Kidney tubule cell (primary cell): ENCODE measurements at regions not wholly inside any gene's neighbourhood (a gene's known extent, or its start where the extent isn't known, plus 50 kb on each side); places are given as distances from the start of the nearest gene placed in this dataset.

Source experiments
- DNase-seq: peaks from one replicate; pipeline ENCODE4 v3.0.0-alpha.2; 2018; ENCODE audit warnings: low spot score

DNA sequence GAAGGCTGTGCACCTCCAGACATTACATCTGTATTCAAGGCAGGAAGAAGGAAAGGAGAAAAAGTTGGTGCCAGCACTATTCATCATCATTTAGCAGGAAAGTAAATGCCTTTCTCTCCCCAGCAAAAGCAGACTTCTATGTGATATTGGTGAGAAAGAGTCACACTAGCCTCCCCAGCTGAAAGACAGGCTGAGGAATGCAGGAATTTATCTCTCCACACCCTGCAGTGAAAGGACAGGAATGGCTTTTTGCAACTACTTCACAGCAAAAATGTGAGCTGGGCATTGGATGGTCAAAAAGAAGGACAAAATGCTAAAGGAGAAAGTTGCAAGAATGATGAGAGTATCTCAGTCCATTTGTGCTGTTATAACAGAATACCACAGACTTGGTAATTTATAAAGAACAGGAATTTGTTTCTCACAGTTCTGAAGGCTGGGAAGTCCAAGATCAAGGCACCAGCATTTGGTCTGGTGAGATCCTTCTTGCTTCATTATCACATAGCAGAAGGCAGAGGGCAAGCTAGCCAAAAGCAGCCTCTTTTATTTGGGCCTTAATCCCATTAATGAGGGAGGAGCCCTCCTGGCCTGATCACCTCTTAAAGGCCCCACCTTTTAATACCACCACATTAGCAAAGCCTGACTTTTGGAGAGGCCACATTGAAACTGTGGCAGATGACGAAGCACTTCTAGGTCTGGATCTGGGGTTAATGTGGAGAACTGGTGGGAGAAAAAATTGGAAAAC is 388.1 kb upstream of the SLC14A2 start:
- DNase-seq: no peak

DNA sequence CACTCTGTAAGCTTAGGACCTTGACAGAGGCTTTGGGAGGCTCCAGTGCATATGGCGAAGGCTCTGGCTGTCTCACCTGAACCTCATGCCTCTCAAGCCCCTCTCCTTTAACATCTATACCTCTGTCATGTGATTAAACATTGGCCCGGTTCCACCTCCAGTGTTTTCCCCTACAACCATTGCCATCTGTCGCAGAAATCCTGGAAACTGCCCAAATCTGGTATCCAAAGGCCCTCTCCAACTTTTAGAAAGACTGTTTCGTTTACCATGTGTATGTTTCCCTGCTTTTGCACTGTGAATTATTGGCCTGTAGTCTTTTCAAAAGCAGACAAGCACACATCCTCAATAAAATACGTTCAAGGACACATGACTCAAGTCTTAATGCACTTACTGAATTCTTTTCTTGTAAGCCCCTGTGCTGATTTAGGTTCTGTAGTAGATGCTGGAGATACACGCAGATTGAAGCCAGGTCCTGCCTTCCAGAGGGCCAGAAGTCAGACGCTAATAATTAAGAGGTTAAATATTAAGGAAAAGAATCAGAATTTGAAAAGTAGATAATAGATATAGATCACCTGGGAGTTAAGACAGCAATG is 386.4 kb upstream of the SLC14A2 start:
- DNase-seq: no peak

DNA sequence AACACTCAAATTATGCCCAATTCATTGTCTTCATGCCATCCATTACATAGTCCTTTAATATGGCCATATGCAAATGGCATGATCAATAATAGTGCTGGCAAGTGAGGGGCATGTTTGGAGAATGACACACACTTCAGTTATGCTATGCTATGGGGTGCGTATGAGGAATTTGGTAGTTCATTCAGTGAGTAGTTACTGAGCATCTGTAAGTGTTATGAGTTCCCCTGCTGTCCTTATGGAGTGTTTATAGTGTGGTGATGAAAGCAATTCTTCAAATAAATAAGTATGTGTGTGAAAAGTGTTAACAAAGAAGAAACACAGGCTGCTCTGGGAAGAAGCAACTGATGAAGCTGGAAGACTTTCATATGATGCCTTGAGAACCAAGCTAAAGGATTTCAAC is 383.7 kb upstream of the SLC14A2 start:
- no peak for DNase-seq

DNA sequence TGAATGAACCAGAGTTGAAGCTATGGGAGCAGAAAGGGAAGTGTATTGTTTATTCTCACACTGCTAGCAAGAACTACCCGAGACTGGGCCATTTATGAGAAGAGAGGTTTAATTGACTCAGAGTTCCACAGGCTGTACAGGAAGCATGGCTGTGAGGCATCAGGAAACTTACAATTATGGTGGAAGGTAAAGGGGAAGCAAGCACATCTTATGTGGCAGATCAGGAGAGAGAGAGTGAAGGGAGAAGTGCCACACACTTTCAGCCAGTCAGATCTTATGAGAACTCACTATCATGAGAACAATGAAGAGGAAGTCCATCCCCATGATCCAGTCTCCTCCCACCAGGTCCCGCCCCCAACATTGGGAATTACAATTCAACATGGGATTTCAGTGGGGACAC is 383.2 kb upstream of the SLC14A2 start:
- DNase-seq: no peak

DNA sequence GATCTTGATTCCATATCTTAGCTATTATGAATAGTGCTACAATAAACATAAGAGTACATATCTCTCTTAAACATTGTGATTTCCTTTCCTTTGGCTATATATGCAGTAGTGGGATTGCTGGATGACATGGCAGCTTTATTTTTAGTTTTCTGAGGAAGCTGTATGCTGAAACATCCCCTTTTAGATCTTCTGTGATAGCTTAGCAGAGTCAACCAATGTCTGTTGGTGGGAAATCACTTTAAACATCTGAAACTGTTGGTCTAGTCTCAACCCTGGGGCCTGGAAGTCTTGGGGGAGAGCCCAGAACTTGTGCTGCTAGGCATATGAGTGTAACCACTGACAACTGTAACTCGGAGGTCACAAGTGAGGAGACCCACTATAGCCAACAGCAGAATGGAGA is 378.6 kb upstream of the SLC14A2 start:
- DNase-seq: no peak

DNA sequence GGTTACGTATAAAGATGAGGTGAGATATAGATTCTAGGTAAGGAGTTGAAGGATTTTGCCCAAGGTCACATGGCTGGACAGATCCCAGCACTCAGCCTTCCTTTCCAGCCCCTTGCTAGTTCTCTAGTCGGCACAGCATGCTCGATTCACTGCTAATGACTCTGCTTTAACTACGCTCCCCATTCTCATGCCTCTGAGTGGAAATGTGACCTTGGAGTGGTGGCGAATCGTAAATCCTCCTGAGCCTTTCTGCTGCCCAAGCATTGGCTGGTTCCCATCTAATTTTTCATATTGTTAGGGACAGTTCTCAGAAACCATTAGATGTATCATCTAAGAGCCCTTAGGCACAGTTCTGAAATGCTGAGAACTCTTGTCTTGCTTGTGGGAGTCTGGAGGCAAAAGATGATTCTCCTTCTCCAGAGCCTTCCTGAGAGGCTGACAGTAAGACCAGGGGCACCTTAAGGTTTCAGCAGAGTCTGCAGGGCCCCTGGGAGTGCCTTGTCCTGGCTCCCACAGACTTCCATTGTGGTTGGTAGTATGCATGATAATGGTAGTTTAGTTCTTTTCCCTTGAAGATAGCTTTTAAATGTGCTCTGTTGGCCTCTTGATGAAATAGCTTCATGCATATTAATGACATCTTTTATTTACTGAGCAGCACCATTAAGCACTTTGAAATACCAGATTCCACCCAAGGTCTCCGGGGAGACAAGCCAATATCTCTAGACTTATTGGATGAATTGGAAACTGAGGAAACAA is 377.8 kb upstream of the SLC14A2 start:
- no peak for DNase-seq

DNA sequence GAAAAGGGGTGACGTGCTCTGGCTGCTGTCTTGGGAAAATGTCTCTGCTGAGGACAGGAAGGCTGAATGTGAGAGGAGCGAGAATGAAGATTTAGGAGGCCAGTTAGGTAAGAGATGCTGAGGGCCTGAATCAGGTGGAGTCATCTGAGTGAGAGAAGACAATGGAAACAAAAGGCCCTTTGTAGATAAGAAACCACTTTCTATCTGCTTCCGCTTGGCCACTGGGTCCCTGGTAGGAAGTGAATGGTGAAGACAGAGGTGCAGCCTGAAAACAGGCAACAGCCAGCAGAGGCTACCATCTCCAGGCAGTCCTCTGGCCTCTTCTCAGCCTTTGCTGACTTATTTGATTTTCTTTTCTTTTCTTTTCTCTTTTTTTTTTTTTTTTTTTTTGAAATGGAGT is 374.0 kb upstream of the SLC14A2 start:
- DNase-seq: no peak

DNA sequence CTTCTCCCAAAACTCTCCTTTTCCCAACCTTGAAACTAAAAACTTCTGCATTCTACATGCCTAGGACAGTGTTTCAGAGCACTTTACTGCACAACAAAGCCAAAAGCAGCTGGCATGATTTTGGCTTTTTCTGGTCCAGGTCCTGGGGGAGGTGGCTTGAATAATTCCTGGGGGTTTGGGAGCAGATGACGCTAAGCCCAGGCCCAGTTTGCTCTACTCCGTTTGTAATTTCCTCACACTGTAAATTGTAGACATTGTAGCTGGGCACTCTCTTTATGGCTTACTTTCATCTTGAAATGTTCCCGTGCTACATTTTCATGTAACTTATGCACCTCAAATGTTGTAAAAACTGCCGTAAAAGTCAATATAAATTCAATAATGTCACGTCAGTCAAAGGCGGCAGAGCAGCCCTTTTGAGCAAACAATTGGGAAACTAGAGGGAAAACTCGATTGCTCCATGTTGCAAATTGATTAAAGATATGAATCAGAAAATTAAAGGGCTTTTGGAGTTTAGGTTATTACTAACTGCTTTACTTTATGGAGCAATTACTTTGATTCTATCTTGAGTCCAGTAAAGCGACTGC is 373.2 kb upstream of the SLC14A2 start:
- DNase-seq: no peak

DNA sequence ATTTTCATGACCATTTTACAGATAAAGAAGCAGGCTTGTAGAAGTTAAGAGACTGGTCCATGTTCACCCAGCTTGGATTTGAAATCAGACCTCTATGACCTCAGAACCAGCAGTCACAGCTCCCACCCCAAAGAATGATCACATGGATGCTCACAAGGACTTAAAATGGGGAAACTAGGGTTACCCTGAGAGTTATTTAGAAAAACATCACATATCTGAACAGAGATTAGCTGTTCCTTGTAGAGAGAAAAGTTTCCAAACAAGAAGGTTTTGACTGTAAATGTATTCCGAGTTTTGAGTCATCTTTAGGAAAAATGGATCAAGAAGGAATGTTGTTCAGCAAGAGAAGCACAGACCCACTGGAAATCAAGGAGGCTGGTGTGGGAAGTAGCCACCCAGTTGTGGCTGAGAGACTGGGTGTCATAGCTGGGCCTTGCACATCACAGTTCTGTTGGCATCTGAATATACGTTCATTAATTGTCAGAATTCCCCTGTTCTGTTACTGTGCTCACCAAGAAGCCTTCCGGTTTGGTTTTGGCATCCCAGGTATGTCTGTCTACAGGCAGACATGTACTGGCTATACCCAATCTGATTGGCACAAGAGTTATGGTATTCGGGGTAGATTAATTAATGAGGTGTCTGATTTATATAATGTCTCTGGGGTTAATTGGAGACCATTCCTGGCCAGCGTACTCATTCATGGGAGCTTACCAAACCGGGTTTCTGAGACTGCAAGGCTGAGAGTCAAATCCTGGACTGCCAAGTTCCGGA is 371.8 kb upstream of the SLC14A2 start:
- no peak for DNase-seq

DNA sequence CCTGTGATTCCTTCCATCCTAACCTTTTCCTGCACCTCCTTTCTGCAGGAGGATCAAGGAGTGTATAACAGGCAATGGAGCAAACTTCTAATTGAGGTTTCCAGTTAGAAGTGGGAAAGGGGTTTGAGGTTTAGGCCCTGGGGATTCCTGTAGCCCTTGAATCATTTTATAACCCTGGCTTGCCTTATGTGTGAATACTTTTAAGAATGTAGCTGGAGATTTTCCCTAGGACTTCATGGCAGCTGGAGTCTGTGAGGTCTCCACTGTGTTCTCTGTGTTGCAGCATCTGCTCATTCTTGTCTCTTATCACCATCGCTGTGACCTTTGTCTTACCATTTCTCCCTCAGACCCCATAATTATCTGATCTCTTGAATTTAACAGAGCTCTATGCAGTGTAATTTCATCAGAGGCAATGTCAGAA is 370.2 kb upstream of the SLC14A2 start:
- no peak for DNase-seq

DNA sequence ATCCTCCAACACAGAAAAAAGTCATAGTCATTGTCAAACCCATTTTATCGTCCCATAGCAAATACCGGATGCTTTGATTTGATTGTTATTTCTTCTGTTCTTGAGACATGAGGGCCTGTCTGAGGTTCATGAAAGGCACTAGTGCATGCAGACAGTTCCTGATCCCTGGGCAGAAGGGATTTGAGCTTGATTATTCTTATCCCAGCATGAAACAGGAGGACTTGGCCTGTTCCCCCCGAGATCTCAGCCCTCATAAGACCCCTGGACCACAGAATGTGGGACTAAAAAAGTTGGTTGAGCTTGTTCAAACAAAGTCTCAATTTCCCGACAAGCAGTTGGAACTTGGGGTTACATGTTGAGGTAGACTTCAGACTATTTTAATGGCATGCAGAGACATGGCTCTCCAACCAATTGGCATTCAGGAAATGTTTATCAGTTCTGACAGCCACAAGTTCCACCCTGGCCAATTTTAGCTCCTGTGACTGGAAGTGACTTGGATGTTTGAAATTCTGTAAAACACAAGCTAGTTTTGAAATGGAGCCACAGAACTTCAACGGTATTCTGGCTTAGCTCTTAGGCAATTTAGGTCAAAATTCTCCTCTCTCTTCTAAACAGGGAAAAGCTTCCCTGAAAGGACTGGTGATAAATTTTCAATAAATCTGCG is 366.9 kb upstream of the SLC14A2 start:
- DNase-seq: no peak

DNA sequence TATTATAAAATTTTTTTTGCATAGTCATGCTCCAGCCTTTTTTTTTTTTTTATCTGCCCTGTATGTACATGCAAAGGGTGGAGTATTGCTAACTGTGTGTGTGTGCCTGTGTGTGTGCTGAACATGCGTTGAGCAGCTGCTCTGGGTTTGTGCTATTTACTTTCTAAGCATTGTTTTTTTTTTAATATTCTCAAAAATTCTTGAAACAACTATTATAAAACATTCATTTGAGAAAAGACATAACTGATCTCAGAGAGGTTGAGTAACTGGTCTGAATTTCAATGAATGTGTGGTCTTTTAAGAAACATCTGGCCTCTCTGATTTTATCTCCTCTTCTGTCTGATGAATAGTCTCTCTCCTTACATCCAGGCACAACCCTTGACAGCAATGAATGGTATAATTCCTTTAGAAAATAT is 366.0 kb upstream of the SLC14A2 start:
- no peak for DNase-seq

DNA sequence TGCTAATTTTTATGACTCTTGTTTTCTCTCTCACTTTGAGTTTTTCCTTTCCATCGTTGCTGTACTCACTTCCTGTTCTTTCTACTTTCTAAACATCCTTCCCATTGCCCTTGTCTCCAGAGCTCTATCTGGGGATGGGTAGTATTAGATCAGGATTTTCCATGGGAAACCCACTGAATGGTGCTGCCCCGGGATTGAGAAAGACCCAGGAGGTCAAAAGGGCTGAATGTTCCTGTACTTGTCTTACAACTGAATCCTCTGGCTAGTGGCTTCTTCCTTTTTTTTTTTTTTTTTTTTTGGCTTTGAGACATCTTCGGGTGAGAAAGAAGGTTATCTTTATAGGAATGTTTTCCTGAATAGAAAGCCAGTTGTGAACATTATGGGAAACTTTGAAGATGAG is 364.8 kb upstream of the SLC14A2 start:
- no peak for DNase-seq

DNA sequence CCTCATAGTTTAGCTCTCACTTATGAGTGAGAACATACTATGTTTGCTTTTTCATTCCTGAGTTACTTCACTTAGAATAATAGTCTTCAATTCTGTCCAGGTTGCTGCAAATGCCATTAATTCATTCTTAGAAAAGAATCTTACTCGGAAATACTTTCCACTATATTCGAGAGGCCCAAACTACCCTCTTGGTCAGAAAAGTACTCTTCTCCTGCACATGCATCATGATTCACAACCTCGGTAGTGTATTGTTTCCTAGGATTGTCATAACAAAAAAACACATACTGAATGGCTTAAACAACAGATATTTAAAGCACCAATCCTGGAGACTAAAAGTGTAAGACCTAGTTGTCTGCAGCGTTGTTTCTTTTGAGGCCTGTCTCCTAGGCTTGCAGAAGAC is 364.0 kb upstream of the SLC14A2 start:
- DNase-seq: no peak

DNA sequence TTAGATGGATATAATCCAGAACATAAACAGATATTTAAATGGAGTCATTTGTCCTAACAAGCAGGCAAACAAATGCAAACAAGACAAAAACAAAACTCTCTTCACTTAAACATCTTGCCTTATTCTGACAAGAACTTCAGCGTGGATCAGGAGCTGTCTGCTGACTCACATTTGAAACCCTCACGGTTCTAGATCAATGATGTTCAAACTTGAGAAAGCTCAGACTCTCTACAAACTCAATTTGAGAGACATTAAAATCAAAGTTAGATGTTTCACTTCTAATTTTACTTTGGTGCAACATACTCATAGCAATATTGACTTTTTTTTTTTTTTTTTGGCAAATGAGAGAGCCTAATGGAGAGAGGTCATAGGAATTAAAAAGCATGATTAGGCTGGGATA is 362.8 kb upstream of the SLC14A2 start:
- no peak for DNase-seq

DNA sequence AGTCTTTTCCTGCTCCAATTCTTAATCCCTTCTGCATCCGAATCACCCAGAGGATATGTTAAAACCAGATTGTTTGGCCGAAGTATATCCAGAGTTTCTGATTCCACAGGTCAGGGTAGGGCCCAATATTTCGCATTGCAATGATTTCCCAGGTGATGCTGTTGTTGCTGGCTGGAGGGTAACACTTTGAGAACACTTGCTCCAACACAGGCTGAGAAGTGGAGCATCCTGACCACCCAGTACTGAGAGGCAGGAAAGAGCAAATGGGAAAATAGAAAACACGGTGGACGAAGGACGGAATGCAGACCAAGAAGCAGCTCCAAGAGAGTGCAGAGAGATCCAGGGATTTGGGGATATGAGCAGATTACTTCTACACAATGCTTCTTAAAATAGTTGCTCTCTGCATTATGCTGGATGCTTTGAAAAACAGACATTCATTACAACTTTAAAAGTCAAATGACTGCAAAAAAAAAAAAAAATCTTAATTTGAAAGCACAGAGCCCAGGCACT is 362.2 kb upstream of the SLC14A2 start:
- no peak for DNase-seq

DNA sequence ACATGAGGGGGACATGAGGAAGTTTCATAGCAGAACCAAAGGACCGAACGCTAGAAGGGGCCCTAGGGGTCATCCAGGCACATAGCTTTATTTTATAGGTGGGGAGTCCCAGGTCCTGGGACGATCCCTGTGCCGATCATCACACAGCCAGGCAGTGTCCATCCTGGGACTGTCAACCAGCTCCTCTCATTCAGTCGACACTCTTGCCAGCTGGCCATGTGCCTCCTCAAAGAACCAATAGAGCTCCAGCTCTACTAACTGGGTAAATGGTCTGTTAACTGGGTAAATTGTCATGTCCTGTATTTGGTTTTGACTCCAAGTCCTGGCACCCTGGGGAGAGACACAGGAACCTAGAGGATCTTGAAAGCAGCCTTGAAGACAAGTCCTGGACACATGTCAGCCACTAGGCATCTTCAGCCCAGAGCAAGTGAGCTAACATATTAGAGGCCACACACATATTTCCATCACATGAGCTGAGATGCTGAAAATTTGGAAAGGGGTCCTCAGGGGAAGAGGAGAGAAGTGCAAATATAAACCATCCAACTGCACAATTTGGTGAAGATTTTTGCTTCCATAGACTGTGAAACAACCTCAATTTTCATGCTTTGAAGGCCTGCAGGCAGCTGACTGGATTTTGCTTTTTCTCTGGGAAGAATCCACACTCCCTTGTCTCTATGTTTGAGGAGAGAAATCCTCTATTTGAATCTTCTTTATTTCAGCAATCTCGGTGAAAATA is 361.1 kb upstream of the SLC14A2 start:
- DNase-seq: no peak

DNA sequence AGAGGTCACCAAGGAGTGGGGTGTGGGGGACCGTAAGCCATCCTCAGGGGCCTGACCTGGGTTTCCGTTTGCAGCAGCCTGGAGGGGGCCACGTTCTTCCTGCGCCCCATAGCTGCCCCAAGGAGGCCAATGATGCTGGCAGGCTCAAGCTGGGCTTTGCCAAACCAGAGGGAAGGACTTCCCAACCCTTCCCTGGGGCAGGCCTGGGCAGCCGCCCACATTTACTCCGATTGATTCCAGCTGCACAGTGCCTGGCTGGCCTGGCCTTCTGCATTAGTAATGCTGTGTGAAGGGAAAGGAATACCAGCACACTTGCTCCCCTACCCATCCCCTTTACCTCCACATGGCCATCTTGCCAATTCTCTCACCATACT is 360.6 kb upstream of the SLC14A2 start:
- no peak for DNase-seq

DNA sequence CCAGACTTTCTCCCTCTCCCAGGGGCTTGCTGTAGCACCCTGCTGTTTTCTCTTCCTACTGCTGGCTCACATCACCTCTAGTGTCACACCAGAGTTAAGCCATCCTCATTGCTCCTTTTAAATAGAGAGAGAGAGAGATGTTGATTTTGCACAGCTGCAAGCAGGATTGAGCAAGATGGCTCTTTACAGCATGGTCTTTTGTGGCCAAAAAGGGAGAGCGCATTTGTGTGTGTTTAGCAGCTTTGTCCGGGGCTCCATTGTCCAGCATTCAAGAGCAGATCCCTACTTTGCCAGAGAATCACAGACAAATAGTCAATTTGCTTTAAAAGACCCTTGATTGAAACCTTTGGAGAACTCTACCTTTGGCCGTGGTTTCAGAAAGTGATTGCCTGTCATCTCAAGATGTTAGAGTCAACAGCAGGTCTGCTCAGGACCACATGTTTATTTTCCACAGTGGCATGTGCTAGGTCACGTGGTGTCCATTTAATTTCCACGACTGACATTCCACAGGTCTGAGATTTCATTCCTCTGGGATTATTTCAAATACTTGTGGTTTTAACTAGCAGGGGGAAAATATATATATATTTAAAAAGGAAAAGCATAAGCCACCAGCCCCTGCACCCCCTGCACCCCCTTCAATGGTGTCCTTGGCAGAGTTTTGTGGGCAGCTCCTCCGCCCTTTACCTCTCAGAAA is 359.9 kb upstream of the SLC14A2 start:
- DNase-seq: peak; percentile 69

DNA sequence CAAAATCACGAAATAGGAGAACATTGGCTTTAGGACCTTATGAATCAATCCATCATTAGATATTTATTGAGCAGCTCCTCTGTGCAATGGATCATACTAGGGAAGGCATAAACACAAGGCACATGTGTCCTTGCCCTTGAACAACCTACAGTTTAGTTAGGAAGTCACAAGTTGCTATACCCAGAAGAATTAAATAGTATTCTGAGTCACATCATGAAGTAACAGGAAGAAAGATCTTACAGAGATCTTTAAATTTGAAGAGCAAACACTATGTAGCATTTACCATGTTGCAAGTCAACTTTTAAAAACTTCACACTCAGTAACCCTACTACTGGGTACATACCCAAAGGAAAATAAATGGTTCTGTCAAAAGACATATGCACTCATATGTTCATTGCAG is 355.2 kb upstream of the SLC14A2 start:
- DNase-seq: no peak
